ENCODE measurements at regions not wholly inside any gene's neighbourhood (a gene's known extent, or its start where the extent isn't known, plus 50 kb on each side); places are given as distances from the start of the nearest gene placed in this dataset.

DNA sequence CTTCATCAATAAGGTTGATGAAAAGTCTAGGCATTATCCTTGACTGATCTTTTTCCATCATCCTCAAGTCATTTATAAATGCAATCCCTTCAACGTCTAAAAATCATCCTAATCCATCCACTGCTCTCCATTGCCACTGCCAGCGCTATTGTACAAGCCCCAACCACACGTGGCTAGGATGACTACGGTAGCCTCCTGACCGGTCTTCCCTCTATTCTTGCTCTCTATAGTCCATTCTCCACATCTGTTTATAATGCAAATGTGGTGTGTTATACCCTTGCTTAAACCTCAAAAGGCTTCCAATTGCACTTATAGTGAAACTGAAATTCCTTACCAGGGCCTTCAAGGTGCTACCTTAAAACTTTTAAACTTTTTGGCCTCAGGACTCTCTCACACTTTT lies 410.6 kb upstream of the ADAMTS9 start:
- TF ChIP-seq GATA3 (IDR thresholded peaks at IDR 0.05; ENCODE audit: low read depth, low read length) (no peak), GATA2 (IDR thresholded peaks at IDR 0.05; ENCODE audit: low read depth, low read length) (no peak)
